Thyroid gland (tissue), 4 donors: ENCODE measurements at regions not wholly inside any gene's neighbourhood (a gene's known extent, or its start where the extent isn't known, plus 50 kb on each side); places are given as distances from the start of the nearest gene placed in this dataset.

ENCODE experiments used
- DNase-seq, 2 donors: peaks; one replicate each; pipeline ENCODE4 v3.0.0-alpha.2; 2019
- H3K27ac ChIP-seq, 3 donors: fragments of 200-600 bp; sonication (generic); 1 replicate in 2 of 3; 2 replicates in 1 of 3; pipeline ENCODE4 v1.5.1; 2016 to 2019; ENCODE audit warnings: mild to moderate bottlenecking in 1 of 3, moderate library complexity in 1 of 3
- H3K27me3 ChIP-seq: fragments of 200-600 bp; sonication (generic); one replicate; pipeline ENCODE4 v1.5.1; 2019
- H3K36me3 ChIP-seq, 2 donors: fragments of 200-600 bp; sonication (generic); one replicate each; pipeline ENCODE4 v1.5.1; 2016 to 2019
- H3K4me1 ChIP-seq, 2 donors: fragments of 200-600 bp; sonication (generic); one replicate each; pipeline ENCODE4 v1.5.1; 2017 to 2019
- H3K4me3 ChIP-seq, 3 donors: fragments of 200-600 bp; sonication (generic); replicated peaks in 1 of 3; 1 replicate in 2 of 3; 2 replicates in 1 of 3; pipeline ENCODE4 v1.5.1; 2016; ENCODE audit warnings: mild to moderate bottlenecking in 1 of 3
- H3K9me3 ChIP-seq: fragments of 200-600 bp; sonication (generic); one replicate; pipeline ENCODE4 v1.5.1; 2017
- POLR2A ChIP-seq, 2 donors: fragments of 450-650 bp; IDR thresholded peaks; one replicate each; pipeline ENCODE4 v1.6.1; 2017; ENCODE audit warnings: antibody characterized with exemption in 2 of 2, mild to moderate bottlenecking in 2 of 2, moderate library complexity in 1 of 2
- WGBS, 2 donors: methylation state at CpG; one replicate each; pipeline ENCODE4 v1.1.5; 2017; 5-methylcytosine and 5-hydroxymethylcytosine counted together
- intact Hi-C: fragments of 100-400 bp; cut with DNase I; formaldehyde crosslinking; loops from one replicate; pipeline ENCODE4 v1.15.1; 2023
- TF ChIP-seq, protein P1 (sequence below), 6 experiments: fragments of 200-600 bp in 3 of 6; fragments of 450-650 bp in 3 of 6; sonication (generic) in 3 of 6; IDR thresholded peaks; one replicate each; pipeline ENCODE4 v1.5.1; 2016 to 2019; ENCODE audit warnings: antibody characterized with exemption in 6 of 6, mild to moderate bottlenecking in 2 of 6, inconsistent platforms in 1 of 6, moderate library complexity in 1 of 6

DNA sequence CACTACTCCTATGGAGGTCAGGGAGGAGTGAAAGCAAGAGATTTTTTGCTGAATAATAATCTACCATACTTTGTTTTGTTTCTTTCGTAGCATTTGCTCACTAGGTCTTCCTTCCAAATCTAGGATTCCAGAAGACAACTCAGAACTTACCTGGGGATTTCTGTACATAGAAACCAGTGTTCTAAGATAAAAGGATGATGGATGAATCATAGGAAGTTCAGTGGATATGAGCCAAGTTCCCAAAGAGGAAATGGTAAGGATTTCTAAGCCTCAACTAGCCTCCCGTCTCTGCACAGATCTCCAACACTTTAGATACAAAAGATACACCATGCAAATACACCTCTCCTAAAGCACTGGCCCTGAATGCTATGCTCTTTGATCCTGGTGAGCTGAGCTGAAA is 283.9 kb downstream of the TAFA4 start:
- no peaks in the 10 kb centered on the region for H3K36me3 ChIP-seq
- H3K4me1 ChIP-seq, result no peaks in the 10 kb centered on the region
- 62 to 69% methylated on average over 2 of the region's 2 CpGs for WGBS, 2 donors
- no peaks in the 10 kb centered on the region for H3K9me3 ChIP-seq
- no peak overlapping the region for H3K4me3 ChIP-seq
- TF ChIP-seq, protein P1, sequence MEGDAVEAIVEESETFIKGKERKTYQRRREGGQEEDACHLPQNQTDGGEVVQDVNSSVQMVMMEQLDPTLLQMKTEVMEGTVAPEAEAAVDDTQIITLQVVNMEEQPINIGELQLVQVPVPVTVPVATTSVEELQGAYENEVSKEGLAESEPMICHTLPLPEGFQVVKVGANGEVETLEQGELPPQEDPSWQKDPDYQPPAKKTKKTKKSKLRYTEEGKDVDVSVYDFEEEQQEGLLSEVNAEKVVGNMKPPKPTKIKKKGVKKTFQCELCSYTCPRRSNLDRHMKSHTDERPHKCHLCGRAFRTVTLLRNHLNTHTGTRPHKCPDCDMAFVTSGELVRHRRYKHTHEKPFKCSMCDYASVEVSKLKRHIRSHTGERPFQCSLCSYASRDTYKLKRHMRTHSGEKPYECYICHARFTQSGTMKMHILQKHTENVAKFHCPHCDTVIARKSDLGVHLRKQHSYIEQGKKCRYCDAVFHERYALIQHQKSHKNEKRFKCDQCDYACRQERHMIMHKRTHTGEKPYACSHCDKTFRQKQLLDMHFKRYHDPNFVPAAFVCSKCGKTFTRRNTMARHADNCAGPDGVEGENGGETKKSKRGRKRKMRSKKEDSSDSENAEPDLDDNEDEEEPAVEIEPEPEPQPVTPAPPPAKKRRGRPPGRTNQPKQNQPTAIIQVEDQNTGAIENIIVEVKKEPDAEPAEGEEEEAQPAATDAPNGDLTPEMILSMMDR (IDR thresholded peaks at IDR 0.05), result no peak
- TF ChIP-seq POLR2A (IDR thresholded peaks at IDR 0.05), result no peak
- DNase-seq, result no peak
- no peaks in the 10 kb centered on the region for H3K27me3 ChIP-seq
- intact Hi-C loops, result no loop called here
- H3K27ac ChIP-seq, result no peak overlapping the region

GRCh38 chr3:68631850-68632545 is 300.3 kb downstream of the TAFA4 start:
- WGBS, 2 donors, result 28 to 30% methylated on average over 7 of the region's 7 CpGs
- no peak for DNase-seq

DNA sequence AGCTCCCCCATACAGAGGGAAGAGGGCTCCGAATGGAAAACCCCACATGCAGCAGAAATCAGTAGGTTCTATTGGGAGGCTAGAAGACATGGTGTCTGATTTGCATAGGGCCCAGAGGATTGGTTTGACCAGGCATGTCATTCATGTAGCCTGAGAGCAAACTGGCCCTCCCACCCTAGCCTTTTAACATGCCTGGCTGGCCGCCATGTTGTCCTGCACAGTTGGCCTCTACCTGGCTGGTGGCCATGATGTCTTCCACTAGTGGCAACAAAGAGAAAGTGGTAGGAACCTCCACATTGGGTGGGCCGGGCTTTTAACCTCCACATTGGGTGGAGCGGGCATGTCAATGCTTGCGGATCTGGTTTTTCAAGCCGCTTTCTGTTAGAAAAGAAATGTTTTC is 312.1 kb downstream of the TAFA4 start:
- H3K27me3 ChIP-seq, result no peaks in the 10 kb centered on the region
- intact Hi-C loops, result no loop called here
- H3K4me3 ChIP-seq, result no peak overlapping the region
- no peak for TF ChIP-seq POLR2A (IDR thresholded peaks at IDR 0.05)
- TF ChIP-seq, protein P1 (IDR thresholded peaks at IDR 0.05), result no peak
- H3K9me3 ChIP-seq, result no peaks in the 10 kb centered on the region
- DNase-seq, result no peak
- no peak overlapping the region for H3K27ac ChIP-seq
- WGBS, 2 donors, result 89 to 90% methylated on average over 6 of the region's 6 CpGs
- no peaks in the 10 kb centered on the region for H3K4me1 ChIP-seq
- no peaks in the 10 kb centered on the region for H3K36me3 ChIP-seq

More at GRCh38 chr3:68631850-68632545, 300.3 kb downstream of the TAFA4 start:
- Histone ChIP-seq H3K36me3 (no peaks in the 10 kb centered on the region), H3K9me3 (no peaks in the 10 kb centered on the region), H3K4me1 (no peaks in the 10 kb centered on the region), H3K27me3 (no peaks in the 10 kb centered on the region), H3K27ac (no peak overlapping the region), H3K4me3 (no peak overlapping the region)
- intact Hi-C loops, result no loop called here
- TF ChIP-seq, protein P1 (IDR thresholded peaks at IDR 0.05), result no peak
- TF ChIP-seq POLR2A (IDR thresholded peaks at IDR 0.05), result no peak

DNA sequence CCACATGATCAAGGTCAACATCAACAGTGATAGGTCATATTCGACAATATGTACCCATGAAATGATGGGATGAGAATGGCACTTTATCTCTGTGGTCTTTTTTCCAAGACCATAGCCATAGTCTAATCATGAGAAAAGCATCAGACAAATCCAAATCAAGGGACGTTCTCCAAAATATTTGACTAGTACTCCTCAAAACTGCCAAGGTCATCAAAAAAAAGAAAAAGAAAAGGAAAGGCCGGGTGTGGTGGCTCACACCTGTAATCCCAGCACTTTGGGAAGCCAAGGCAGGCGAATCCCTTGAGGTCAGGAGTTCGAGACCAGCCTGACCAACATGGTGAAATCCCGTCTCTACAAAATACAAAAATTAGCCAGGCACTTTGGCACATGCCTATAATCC is 318.3 kb downstream of the TAFA4 start:
- Histone ChIP-seq H3K27ac (no peak overlapping the region), H3K9me3 (no peaks in the 10 kb centered on the region), H3K27me3 (no peaks in the 10 kb centered on the region), H3K4me1 (no peaks in the 10 kb centered on the region), H3K36me3 (no peaks in the 10 kb centered on the region), H3K4me3 (no peak overlapping the region)
- WGBS, 2 donors, result 88 to 89% methylated on average over 6 of the region's 6 CpGs
- DNase-seq, result no peak
- TF ChIP-seq, protein P1 (IDR thresholded peaks at IDR 0.05), result no peak
- TF ChIP-seq POLR2A (IDR thresholded peaks at IDR 0.05), result no peak
- intact Hi-C loops, result no loop called here

GRCh38 chr3:68571321-68571720 is 361.0 kb downstream of the TAFA4 start:
- Histone ChIP-seq H3K27me3 (no peaks in the 10 kb centered on the region), H3K27ac (no peak overlapping the region), H3K9me3 (no peaks in the 10 kb centered on the region), H3K4me3 (no peak overlapping the region), H3K4me1 (no peaks in the 10 kb centered on the region), H3K36me3 (no peaks in the 10 kb centered on the region)
- TF ChIP-seq, protein P1 (IDR thresholded peaks at IDR 0.05), result no peak
- no peak for TF ChIP-seq POLR2A (IDR thresholded peaks at IDR 0.05)
- WGBS, 2 donors, result 40 to 62% methylated on average over 1 to 2 of the region's 2 CpGs
- intact Hi-C loops, result no loop called here
- no peak for DNase-seq
